ENCODE measurements at regions not wholly inside any gene's neighbourhood (a gene's known extent, or its start where the extent isn't known, plus 50 kb on each side); places are given as distances from the start of the nearest gene placed in this dataset.
"Not testable (repeated sequence)": the region's sequence is repeated elsewhere in the genome, so short reads cannot be mapped to it uniquely, and the experiment has no call there.

DNA sequence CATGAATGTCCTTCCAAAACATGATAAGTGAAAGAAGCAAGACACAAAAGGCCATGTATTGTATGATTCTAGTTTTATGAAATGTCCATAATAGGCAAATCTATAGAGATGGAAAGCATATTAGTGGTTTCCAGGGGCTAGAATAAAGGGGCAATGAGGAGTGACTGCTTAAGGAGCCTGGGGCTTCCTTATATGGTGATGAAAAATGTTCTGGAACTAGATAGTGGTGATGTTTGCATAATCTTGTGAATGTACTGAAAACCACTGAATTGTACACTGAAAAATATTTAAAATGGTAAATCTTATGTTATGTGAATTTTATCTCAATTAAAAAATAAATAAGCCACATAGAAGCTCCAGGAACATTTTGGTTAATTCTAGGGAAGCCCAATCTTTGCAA, 144.4 kb upstream of the ANKRD55 start:
- Histone ChIP-seq H3K4me1 (ENCODE audit: insufficient read depth, low read length, poor library complexity, severe bottlenecking) (no peaks in the 10 kb centered on the region), H2AFZ (ENCODE audit: low read length) (no peak overlapping the region), H3K4me2 (ENCODE audit: low read depth, low read length, poor library complexity, severe bottlenecking) (no peak overlapping the region), H3K36me3 (ENCODE audit: insufficient read depth, low read length) (no peaks in the 10 kb centered on the region), H3K79me2 (ENCODE audit: insufficient read depth, low read length) (no peaks in the 10 kb centered on the region), H3F3A (ENCODE audit: low read depth) (no peaks in the 10 kb centered on the region), H3K4me3 (ENCODE audit: low read length, poor library complexity, severe bottlenecking) (no peak overlapping the region), H3K9ac (ENCODE audit: low read depth, low read length, poor library complexity, severe bottlenecking) (no peak overlapping the region), H3K9me3 (ENCODE audit: insufficient read depth, low read depth, low read length) (no peaks in the 10 kb centered on the region), H3K27me3 (ENCODE audit: insufficient read depth, low read length, poor library complexity, severe bottlenecking) (no peaks in the 10 kb centered on the region), H3K9me2 (replicated peaks; ENCODE audit: low read depth, low read length) (no peaks in the 10 kb centered on the region), H4K20me1 (ENCODE audit: insufficient read depth, low read length, poor library complexity, severe bottlenecking) (no peaks in the 10 kb centered on the region)
- no peak for TF ChIP-seq EZH2phosphoT487 (IDR thresholded peaks at IDR 0.05; ENCODE audit: borderline replicate concordance)
- TF ChIP-seq, protein P1, sequence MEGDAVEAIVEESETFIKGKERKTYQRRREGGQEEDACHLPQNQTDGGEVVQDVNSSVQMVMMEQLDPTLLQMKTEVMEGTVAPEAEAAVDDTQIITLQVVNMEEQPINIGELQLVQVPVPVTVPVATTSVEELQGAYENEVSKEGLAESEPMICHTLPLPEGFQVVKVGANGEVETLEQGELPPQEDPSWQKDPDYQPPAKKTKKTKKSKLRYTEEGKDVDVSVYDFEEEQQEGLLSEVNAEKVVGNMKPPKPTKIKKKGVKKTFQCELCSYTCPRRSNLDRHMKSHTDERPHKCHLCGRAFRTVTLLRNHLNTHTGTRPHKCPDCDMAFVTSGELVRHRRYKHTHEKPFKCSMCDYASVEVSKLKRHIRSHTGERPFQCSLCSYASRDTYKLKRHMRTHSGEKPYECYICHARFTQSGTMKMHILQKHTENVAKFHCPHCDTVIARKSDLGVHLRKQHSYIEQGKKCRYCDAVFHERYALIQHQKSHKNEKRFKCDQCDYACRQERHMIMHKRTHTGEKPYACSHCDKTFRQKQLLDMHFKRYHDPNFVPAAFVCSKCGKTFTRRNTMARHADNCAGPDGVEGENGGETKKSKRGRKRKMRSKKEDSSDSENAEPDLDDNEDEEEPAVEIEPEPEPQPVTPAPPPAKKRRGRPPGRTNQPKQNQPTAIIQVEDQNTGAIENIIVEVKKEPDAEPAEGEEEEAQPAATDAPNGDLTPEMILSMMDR (conservative IDR thresholded peaks at IDR 0.05; ENCODE audit: low read length), result no peak

DNA sequence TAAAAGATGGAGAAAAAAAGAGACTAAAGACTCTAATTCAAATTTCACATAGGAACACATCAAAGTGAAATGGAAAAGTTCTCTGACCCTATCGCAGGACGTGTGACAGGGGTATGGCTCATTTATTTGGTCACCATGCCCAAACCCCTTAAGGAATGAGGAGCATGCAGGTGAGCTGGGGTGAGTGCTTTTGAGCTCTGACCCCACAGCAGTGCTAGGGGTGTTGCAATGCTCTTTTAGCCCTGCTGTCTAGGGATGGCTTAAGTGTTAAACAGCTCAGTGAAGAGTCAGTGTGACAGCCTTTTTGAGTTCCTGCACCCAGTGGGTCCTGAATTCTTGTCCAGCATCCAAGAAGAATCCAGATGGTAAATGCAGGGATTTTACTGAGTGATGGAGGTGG, 143.0 kb upstream of the ANKRD55 start:
- Histone ChIP-seq H3K79me2 (ENCODE audit: insufficient read depth, low read length) (no peaks in the 10 kb centered on the region), H3K36me3 (ENCODE audit: insufficient read depth, low read length) (no peaks in the 10 kb centered on the region), H2AFZ (ENCODE audit: low read length) (no peak overlapping the region), H3K4me2 (ENCODE audit: low read depth, low read length, poor library complexity, severe bottlenecking) (no peak overlapping the region), H3K4me3 (ENCODE audit: low read length, poor library complexity, severe bottlenecking) (no peak overlapping the region), H3K9me3 (ENCODE audit: insufficient read depth, low read depth, low read length) (no peaks in the 10 kb centered on the region), H3K27me3 (ENCODE audit: insufficient read depth, low read length, poor library complexity, severe bottlenecking) (no peaks in the 10 kb centered on the region), H4K20me1 (ENCODE audit: insufficient read depth, low read length, poor library complexity, severe bottlenecking) (no peaks in the 10 kb centered on the region), H3K9ac (ENCODE audit: low read depth, low read length, poor library complexity, severe bottlenecking) (no peak overlapping the region), H3K9me2 (replicated peaks; ENCODE audit: low read depth, low read length) (no peaks in the 10 kb centered on the region), H3F3A (ENCODE audit: low read depth) (no peaks in the 10 kb centered on the region), H3K4me1 (ENCODE audit: insufficient read depth, low read length, poor library complexity, severe bottlenecking) (no peaks in the 10 kb centered on the region)
- TF ChIP-seq, protein P1 (conservative IDR thresholded peaks at IDR 0.05; ENCODE audit: low read length), result no peak
- TF ChIP-seq EZH2phosphoT487 (IDR thresholded peaks at IDR 0.05; ENCODE audit: borderline replicate concordance), result no peak

DNA sequence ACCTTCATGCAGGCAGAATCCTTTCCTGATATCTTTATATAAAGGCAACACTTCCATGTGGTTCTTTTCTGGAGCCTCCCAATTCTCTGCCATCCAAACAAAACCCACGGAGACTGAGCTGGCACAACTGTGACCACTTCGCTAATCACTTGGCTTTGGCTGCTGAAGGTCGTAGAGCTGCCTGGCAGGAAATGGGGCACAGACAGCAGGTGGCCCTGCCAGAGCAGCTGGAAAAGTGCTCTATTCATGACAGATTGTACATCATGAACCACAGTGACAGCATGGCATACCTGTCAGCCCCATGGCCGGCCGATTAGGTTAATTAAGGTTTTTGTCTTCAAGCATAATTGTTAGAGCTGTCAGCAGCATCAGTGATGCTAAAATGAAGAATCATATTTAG, 141.9 kb upstream of the ANKRD55 start:
- Histone ChIP-seq H3K9me3 (ENCODE audit: insufficient read depth, low read depth, low read length) (no peaks in the 10 kb centered on the region), H3K4me1 (ENCODE audit: insufficient read depth, low read length, poor library complexity, severe bottlenecking) (no peaks in the 10 kb centered on the region), H3F3A (ENCODE audit: low read depth) (no peaks in the 10 kb centered on the region), H3K27me3 (ENCODE audit: insufficient read depth, low read length, poor library complexity, severe bottlenecking) (no peaks in the 10 kb centered on the region), H3K4me2 (ENCODE audit: low read depth, low read length, poor library complexity, severe bottlenecking) (no peak overlapping the region), H3K4me3 (ENCODE audit: low read length, poor library complexity, severe bottlenecking) (no peak overlapping the region), H3K9me2 (replicated peaks; ENCODE audit: low read depth, low read length) (no peaks in the 10 kb centered on the region), H4K20me1 (ENCODE audit: insufficient read depth, low read length, poor library complexity, severe bottlenecking) (no peaks in the 10 kb centered on the region), H3K79me2 (ENCODE audit: insufficient read depth, low read length) (no peaks in the 10 kb centered on the region), H3K9ac (ENCODE audit: low read depth, low read length, poor library complexity, severe bottlenecking) (no peak overlapping the region), H3K36me3 (ENCODE audit: insufficient read depth, low read length) (no peaks in the 10 kb centered on the region), H2AFZ (ENCODE audit: low read length) (no peak overlapping the region)
- TF ChIP-seq EZH2phosphoT487 (IDR thresholded peaks at IDR 0.05; ENCODE audit: borderline replicate concordance), result no peak
- TF ChIP-seq, protein P1 (conservative IDR thresholded peaks at IDR 0.05; ENCODE audit: low read length), result no peak

DNA sequence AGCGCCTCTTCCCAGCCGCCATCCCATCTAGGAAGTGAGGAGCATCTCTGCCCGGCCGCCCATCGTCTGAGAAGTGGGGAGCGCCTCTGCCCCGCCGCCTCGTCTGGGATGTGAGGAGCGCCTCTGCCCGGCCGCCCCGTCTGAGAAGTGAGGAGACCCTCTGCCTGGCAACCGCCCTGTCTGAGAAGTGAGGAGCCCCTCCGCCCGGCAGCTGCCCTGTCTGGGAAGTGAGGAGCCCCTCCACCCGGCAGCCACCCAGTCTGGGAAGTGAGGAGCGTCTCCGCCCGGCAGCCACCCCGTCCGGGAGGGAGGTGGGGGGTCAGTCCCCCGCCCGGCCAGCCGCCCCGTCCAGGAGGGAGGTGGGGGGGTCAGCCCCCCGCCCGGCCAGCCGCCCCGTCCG, 139.4 kb upstream of the ANKRD55 start:
- not testable (repeated sequence) for H3K4me3 ChIP-seq (ENCODE audit: low read length, poor library complexity, severe bottlenecking); H3K9me3 ChIP-seq (ENCODE audit: insufficient read depth, low read depth, low read length)

More for the DNA sequence above, 139.4 kb upstream of the ANKRD55 start:
- not testable (repeated sequence) for H3K36me3 ChIP-seq (ENCODE audit: insufficient read depth, low read length); H3K79me2 ChIP-seq (ENCODE audit: insufficient read depth, low read length); H2AFZ ChIP-seq (ENCODE audit: low read length); H3K9ac ChIP-seq (ENCODE audit: low read depth, low read length, poor library complexity, severe bottlenecking); H3K4me1 ChIP-seq (ENCODE audit: insufficient read depth, low read length, poor library complexity, severe bottlenecking); H3K9me2 ChIP-seq (replicated peaks; ENCODE audit: low read depth, low read length); H3K4me2 ChIP-seq (ENCODE audit: low read depth, low read length, poor library complexity, severe bottlenecking); H3F3A ChIP-seq (ENCODE audit: low read depth); H4K20me1 ChIP-seq (ENCODE audit: insufficient read depth, low read length, poor library complexity, severe bottlenecking); H3K27me3 ChIP-seq (ENCODE audit: insufficient read depth, low read length, poor library complexity, severe bottlenecking)

Data from Loucy (cell line).